ENCODE measurements at regions not wholly inside any gene's neighbourhood (a gene's known extent, or its start where the extent isn't known, plus 50 kb on each side); places are given as distances from the start of the nearest gene placed in this dataset.

DNA sequence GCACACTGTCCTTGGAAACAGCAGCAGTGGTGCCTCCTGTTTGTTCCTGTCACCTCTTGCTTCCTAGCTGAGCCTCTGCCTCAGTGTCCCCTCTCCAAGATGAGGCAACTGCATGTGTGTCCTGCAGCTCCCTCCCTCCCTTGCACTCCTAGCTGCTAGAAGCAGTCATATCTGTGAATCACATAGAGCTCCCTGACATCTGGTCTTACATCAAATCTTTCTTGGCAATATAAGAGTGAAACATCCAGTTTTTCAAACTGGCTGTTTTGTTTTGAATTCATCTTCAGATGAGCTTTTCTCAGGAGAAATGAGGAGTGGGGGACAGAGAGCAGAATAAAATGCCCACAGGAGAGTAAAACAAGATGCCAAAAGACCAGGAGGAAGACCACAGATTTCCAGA, 103.7 kb downstream of the VCPKMT start:
- no peak for DNase-seq
- no peak overlapping the region for H3K4me3 ChIP-seq

DNA sequence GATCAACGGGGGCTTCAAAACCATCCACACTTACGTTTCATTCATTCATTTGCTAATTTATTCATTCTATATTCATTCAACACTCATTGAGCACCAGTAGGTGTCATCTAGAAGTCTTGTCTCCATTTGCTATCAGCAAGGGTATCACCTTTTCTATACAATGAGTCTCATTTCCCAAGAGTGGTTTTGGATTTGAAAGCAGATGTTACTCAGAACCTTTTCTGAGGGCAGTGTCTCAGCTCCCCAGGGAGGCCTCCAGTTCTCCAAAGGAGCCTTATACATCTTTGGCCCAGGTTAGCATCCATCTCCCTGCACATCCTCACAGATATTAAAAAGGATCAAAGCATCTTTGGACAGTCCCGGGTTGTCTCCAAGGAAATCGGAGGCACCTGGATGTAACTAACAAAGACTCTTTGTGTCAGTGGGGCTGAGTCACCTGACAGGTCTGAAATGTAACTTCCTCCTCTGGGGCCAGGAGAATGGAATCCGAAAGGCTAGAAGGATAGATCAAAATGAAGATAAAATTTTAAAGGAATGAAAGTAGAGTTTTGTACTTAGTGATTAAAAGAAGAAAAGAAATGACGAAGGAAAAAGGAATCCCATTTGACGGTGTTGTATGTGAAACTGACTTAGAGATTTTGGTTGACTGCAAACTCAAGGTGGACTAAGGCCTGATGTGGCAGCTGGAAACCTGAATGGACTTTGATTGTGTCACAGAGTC, 103.0 kb downstream of the VCPKMT start:
- DNase-seq, result no peak
- peaks cover 7% of the 10 kb centered on the region for H3K4me1 ChIP-seq
- no peak overlapping the region for H3K27ac ChIP-seq
- H3K27me3 ChIP-seq (ENCODE audit: low read depth), result no peaks in the 10 kb centered on the region
- no peaks in the 10 kb centered on the region for H3K9me3 ChIP-seq
- ATAC-seq, result no peak
- intact Hi-C loops (cut with DNase I), result no loop called here
- H3K4me3 ChIP-seq, result no peak overlapping the region
- no peaks in the 10 kb centered on the region for H3K36me3 ChIP-seq
- TF ChIP-seq CTCF (IDR thresholded peaks at IDR 0.05), result no peak

More for the DNA sequence above, 103.7 kb downstream of the VCPKMT start:
- ATAC-seq, result no peak
- Histone ChIP-seq H3K27me3 (ENCODE audit: low read depth) (no peaks in the 10 kb centered on the region), H3K36me3 (no peaks in the 10 kb centered on the region), H3K4me1 (peaks cover under 1% of the 10 kb centered on the region), H3K9me3 (no peaks in the 10 kb centered on the region), H3K27ac (no peak overlapping the region)
- TF ChIP-seq CTCF (IDR thresholded peaks at IDR 0.05), result no peak
- intact Hi-C loops (cut with DNase I), result no loop called here

- Histone ChIP-seq H3K27ac (no peak overlapping the region), H3K36me3 (no peaks in the 10 kb centered on the region), H3K9me3 (no peaks in the 10 kb centered on the region), H3K4me3 (no peak overlapping the region), H3K27me3 (ENCODE audit: low read depth) (no peaks in the 10 kb centered on the region), H3K4me1 (peaks cover 11% of the 10 kb centered on the region)
- DNase-seq (no peak), ATAC-seq (no peak)
- intact Hi-C loops (cut with DNase I), result no loop called here
- TF ChIP-seq CTCF (IDR thresholded peaks at IDR 0.05), result no peak
These were observed 102.4 kb downstream of the VCPKMT start for GRCh38 chr14:50013934-50014333.

DNA sequence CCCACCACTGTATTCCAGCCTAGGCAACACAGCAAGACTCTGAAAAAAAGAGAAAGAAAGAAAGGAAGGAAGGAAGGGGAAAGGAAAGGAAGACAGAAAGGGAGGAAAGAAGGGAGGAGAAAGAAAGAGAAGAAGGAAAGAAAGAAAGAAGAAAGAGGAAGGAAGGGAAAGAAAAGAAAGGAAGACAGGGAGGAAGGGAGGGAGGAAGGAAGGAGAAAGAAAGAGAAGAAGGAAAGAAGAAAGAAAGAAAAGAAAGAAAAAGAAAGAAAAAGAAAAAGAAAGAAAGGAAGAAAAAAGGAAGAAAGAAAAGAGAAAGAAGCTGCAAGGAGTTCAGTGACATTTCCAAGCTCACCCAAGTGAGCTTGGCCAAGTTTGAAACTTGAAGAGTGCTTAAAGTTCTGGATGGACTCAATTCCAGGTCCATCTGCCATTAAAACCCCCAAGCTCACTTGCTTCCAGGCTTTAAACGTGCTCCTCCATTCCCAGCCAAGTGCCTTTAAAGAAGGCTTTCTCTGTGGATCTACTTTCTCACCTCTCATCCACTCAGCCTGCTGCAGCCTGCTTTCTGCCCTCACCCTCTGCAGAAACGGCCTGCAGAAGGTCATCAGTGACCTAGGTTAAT, 101.5 kb downstream of the VCPKMT start:
- H3K36me3 ChIP-seq, result no peaks in the 10 kb centered on the region
- no peak for TF ChIP-seq CTCF (IDR thresholded peaks at IDR 0.05)
- no peaks in the 10 kb centered on the region for H3K27me3 ChIP-seq (ENCODE audit: low read depth)
- H3K4me1 ChIP-seq, result peaks cover 11% of the 10 kb centered on the region
- intact Hi-C loops (cut with DNase I), result no loop called here
- no peak overlapping the region for H3K27ac ChIP-seq
- H3K4me3 ChIP-seq, result no peak overlapping the region
- H3K9me3 ChIP-seq, result peaks cover 3% of the 10 kb centered on the region
- ATAC-seq, result no peak
- DNase-seq, result no peak

- Histone ChIP-seq H3K27me3 (ENCODE audit: low read depth) (no peaks in the 10 kb centered on the region), H3K4me3 (no peak overlapping the region), H3K27ac (no peak overlapping the region), H3K9me3 (peaks cover 9% of the 10 kb centered on the region), H3K4me1 (peaks cover 11% of the 10 kb centered on the region), H3K36me3 (no peaks in the 10 kb centered on the region)
- DNase-seq, result no peak
- no peak for TF ChIP-seq CTCF (IDR thresholded peaks at IDR 0.05)
- no peak for ATAC-seq
- intact Hi-C loops (cut with DNase I), result no loop called here
These were observed 100.7 kb downstream of the VCPKMT start for GRCh38 chr14:50015716-50016115.

Data from lower lobe of right lung (tissue), 2 donors.